ENCODE measurements at regions not wholly inside any gene's neighbourhood (a gene's known extent, or its start where the extent isn't known, plus 50 kb on each side); places are given as distances from the start of the nearest gene placed in this dataset.

DNA sequence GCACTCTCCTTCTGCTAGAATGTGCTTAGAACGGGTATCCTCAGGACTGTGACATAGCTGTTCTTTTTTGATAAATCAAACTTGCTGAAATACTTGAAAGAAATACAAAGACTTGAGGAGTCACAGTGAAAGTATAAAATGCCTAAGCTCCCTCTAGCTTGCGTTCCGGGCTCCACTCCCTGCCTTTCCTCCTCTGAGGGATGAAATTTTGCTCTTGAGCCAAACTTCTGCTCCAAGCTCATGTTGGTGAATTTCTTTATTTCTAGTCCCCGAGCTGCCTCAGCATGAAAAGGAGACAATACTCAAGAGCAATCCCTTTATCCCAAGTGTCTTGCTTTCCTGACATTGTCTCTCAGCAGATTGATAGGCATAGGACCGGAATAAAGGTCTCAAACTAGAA lies 499.6 kb upstream of the ADARB2 start:
- TF ChIP-seq, protein P1, sequence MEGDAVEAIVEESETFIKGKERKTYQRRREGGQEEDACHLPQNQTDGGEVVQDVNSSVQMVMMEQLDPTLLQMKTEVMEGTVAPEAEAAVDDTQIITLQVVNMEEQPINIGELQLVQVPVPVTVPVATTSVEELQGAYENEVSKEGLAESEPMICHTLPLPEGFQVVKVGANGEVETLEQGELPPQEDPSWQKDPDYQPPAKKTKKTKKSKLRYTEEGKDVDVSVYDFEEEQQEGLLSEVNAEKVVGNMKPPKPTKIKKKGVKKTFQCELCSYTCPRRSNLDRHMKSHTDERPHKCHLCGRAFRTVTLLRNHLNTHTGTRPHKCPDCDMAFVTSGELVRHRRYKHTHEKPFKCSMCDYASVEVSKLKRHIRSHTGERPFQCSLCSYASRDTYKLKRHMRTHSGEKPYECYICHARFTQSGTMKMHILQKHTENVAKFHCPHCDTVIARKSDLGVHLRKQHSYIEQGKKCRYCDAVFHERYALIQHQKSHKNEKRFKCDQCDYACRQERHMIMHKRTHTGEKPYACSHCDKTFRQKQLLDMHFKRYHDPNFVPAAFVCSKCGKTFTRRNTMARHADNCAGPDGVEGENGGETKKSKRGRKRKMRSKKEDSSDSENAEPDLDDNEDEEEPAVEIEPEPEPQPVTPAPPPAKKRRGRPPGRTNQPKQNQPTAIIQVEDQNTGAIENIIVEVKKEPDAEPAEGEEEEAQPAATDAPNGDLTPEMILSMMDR (IDR thresholded peaks at IDR 0.05): no peak
- TF ChIP-seq EZH2 (IDR thresholded peaks at IDR 0.05): no peak
- TF ChIP-seq EZH2phosphoT487 (IDR thresholded peaks at IDR 0.05): no peak
